H1 (cell line): ENCODE measurements at regions not wholly inside any gene's neighbourhood (a gene's known extent, or its start where the extent isn't known, plus 50 kb on each side); places are given as distances from the start of the nearest gene placed in this dataset.

ENCODE experiments used
- CTCF ChIA-PET: fragments of 300-600 bp; sonication (Branson Sonifier 250); formaldehyde crosslinking; loops from one replicate; lab custom pipeline; 2021; ENCODE audit not compliant: partially characterized antibody; lab: Charles Lee
- POLR2A ChIA-PET: fragments of 300-600 bp; sonication (Branson Sonifier 250); formaldehyde crosslinking; loops from one replicate; lab custom pipeline; 2021; ENCODE audit warnings: inconsistent platforms; ENCODE audit not compliant: partially characterized antibody; lab: Charles Lee
- DNase-seq, 2 experiments: peaks; one replicate each; pipeline versions ENCODE4 v3.0.0 to v3.0.0-alpha.2; 2010 to 2022; ENCODE audit warnings: low spot score in 2 of 2, low read depth in 1 of 2, mixed read lengths in 1 of 2
- FAIRE-seq: peaks from 2 replicates; lab custom pipeline; 2011; peaks lifted over from hg19 to GRCh38; lab: Jason Lieb, UNC
- H2AFZ ChIP-seq: 2 replicates; pipeline ENCODE4 v1.8.1; 2012; ENCODE audit warnings: low read length, inconsistent platforms
- H2AK5ac ChIP-seq: 2 replicates; pipeline ENCODE4 v1.6.1; 2013; ENCODE audit warnings: low read depth, low read length
- H2BK120ac ChIP-seq: replicated peaks from 2 replicates; pipeline ENCODE3; 2013; ENCODE audit warnings: low read depth, low read length, inconsistent platforms
- H2BK12ac ChIP-seq: 2 replicates; pipeline ENCODE4 v1.6.1; 2013; ENCODE audit warnings: low read depth, low read length
- H2BK15ac ChIP-seq: 2 replicates; pipeline ENCODE4 v1.6.1; 2013; ENCODE audit warnings: low read length
- H2BK20ac ChIP-seq: 2 replicates; pipeline ENCODE4 v1.6.1; 2013; ENCODE audit warnings: low read length
- H2BK5ac ChIP-seq: 2 replicates; pipeline ENCODE4 v1.6.1; 2013; ENCODE audit warnings: low read depth, low read length
- H3K14ac ChIP-seq: 2 replicates; pipeline ENCODE4 v1.6.1; 2013; ENCODE audit warnings: inconsistent platforms; ENCODE audit not compliant: insufficient read length
- H3K18ac ChIP-seq: 2 replicates; pipeline ENCODE4 v1.6.1; 2013; ENCODE audit warnings: low read length; ENCODE audit errors: extremely low read depth
- H3K23ac ChIP-seq: 2 replicates; pipeline ENCODE4 v1.6.1; 2013; ENCODE audit warnings: inconsistent platforms; ENCODE audit not compliant: insufficient read length
- H3K23me2 ChIP-seq: 2 replicates; pipeline ENCODE4 v1.6.1; 2013; ENCODE audit warnings: low read depth, low read length
- H3K27ac ChIP-seq: 2 replicates; pipeline ENCODE4 v1.6.1; 2011; ENCODE audit warnings: low read depth, low read length, inconsistent platforms
- H3K27me3 ChIP-seq, 4 experiments: replicated peaks in 1 of 4; 1 replicate in 1 of 4; 2 replicates in 3 of 4; pipeline versions ENCODE4 v1.6.1 to v1.8.1; 2011 to 2013; ENCODE audit warnings: low read length in 3 of 4, mild to moderate bottlenecking in 3 of 4, inconsistent platforms in 2 of 4, mixed read lengths in 2 of 4, moderate library complexity in 1 of 4; ENCODE audit not compliant: control insufficient read depth in 3 of 4, insufficient read depth in 3 of 4; ENCODE audit errors: extremely low read depth in 1 of 4
- H3K36me3 ChIP-seq, 4 experiments: 2 replicates each; pipeline versions ENCODE4 v1.6.1 to v1.8.1; 2011 to 2013; ENCODE audit warnings: mild to moderate bottlenecking in 4 of 4, low read length in 3 of 4, moderate library complexity in 2 of 4, control low read depth in 1 of 4, inconsistent platforms in 1 of 4; ENCODE audit not compliant: insufficient read depth in 4 of 4, control insufficient read depth in 2 of 4
- H3K4ac ChIP-seq: replicated peaks from 2 replicates; pipeline ENCODE3; 2013; ENCODE audit warnings: low read length, low read depth, mixed read lengths, inconsistent platforms; ENCODE audit not compliant: insufficient read length
- H3K4me1 ChIP-seq, 4 experiments: replicated peaks in 1 of 4; 1 replicate in 1 of 4; 2 replicates in 3 of 4; pipeline versions ENCODE4 v1.6.1 to v1.8.1; 2011 to 2013; ENCODE audit warnings: low read length in 3 of 4, inconsistent platforms in 2 of 4, mixed read lengths in 1 of 4; ENCODE audit not compliant: insufficient read depth in 4 of 4, control insufficient read depth in 3 of 4
- H3K4me2 ChIP-seq, 2 experiments: 2 replicates each; pipeline versions ENCODE4 v1.6.1 to v1.8.1; 2011 to 2013; ENCODE audit warnings: low read depth in 2 of 2, low read length in 2 of 2, control low read depth in 1 of 2, inconsistent platforms in 1 of 2, mild to moderate bottlenecking in 1 of 2; ENCODE audit not compliant: insufficient read depth in 1 of 2
- H3K4me3 ChIP-seq, 4 experiments: fragments of 200-600, 300-600 bp in 1 of 4; sonication (generic), shearing (Covaris generic), sonication (Bioruptor Twin) in 1 of 4; 2 replicates each; pipeline versions ENCODE4 v1.5.1 to v1.8.1; 2011 to 2016; ENCODE audit warnings: low read length in 4 of 4, low read depth in 3 of 4, control low read depth in 2 of 4, inconsistent platforms in 2 of 4, mild to moderate bottlenecking in 2 of 4, mixed read lengths in 1 of 4, moderate library complexity in 1 of 4; ENCODE audit not compliant: insufficient read depth in 2 of 4; ENCODE audit errors: extremely low read depth in 1 of 4
- H3K56ac ChIP-seq: replicated peaks from 2 replicates; pipeline ENCODE3; 2013; ENCODE audit warnings: low read depth, mild to moderate bottlenecking, mixed read lengths, low read length, inconsistent platforms; ENCODE audit not compliant: insufficient read length
- H3K79me1 ChIP-seq: 2 replicates; pipeline ENCODE4 v1.6.1; 2013; ENCODE audit warnings: low read depth, low read length, control low read depth
- H3K79me2 ChIP-seq, 2 experiments: 2 replicates each; pipeline versions ENCODE4 v1.6.1 to v1.8.1; 2012 to 2013; ENCODE audit warnings: low read length in 2 of 2, mild to moderate bottlenecking in 2 of 2, inconsistent platforms in 1 of 2; ENCODE audit not compliant: insufficient read depth in 2 of 2, control insufficient read depth in 1 of 2
- H3K9ac ChIP-seq, 4 experiments: replicated peaks in 1 of 4; 1 replicate in 1 of 4; 2 replicates in 3 of 4; pipeline versions ENCODE4 v1.6.1 to v1.8.1; 2011 to 2013; ENCODE audit warnings: low read depth in 3 of 4, low read length in 3 of 4, control low read depth in 2 of 4, mild to moderate bottlenecking in 2 of 4, moderate library complexity in 2 of 4, inconsistent platforms in 1 of 4; ENCODE audit errors: extremely low read depth in 1 of 4
- H3K9me3 ChIP-seq, 2 experiments: 2 replicates each; pipeline versions ENCODE4 v1.6.1 to v1.8.1; 2012 to 2013; ENCODE audit warnings: mild to moderate bottlenecking in 2 of 2, moderate library complexity in 2 of 2, control low read depth in 1 of 2, inconsistent platforms in 1 of 2, low read depth in 1 of 2, low read length in 1 of 2, mixed read lengths in 1 of 2; ENCODE audit not compliant: insufficient read depth in 2 of 2
- H4K20me1 ChIP-seq, 2 experiments: replicated peaks in 1 of 2; 2 replicates each; pipeline versions ENCODE3 to v1.8.1; 2011 to 2013; ENCODE audit warnings: inconsistent platforms in 2 of 2, low read length in 2 of 2, mild to moderate bottlenecking in 1 of 2; ENCODE audit not compliant: insufficient read depth in 2 of 2, control insufficient read depth in 1 of 2
- H4K5ac ChIP-seq: 2 replicates; pipeline ENCODE4 v1.6.1; 2013; ENCODE audit warnings: low read length, low read depth, mixed read lengths, inconsistent platforms; ENCODE audit not compliant: insufficient read length
- H4K8ac ChIP-seq: 2 replicates; pipeline ENCODE4 v1.8.0; 2013; ENCODE audit warnings: mild to moderate bottlenecking, moderate library complexity, low read length, inconsistent platforms; ENCODE audit not compliant: insufficient read depth; ENCODE audit errors: extremely low read depth
- H4K91ac ChIP-seq: replicated peaks from 2 replicates; pipeline ENCODE3; 2013; ENCODE audit warnings: low read length, mixed read lengths, inconsistent platforms; ENCODE audit not compliant: insufficient read length
- ATF2 ChIP-seq: IDR thresholded peaks from 2 replicates; pipeline ENCODE4 v1.6.1; 2012; ENCODE audit warnings: low read length, inconsistent platforms
- BCL11A ChIP-seq, 2 experiments: IDR thresholded peaks; one replicate each; pipeline ENCODE4 v1.6.1; 2011; ENCODE audit warnings: low read depth in 2 of 2, low read length in 2 of 2, mild to moderate bottlenecking in 2 of 2
- E2F6 ChIP-seq: IDR thresholded peaks from 2 replicates; pipeline ENCODE4 v1.6.1; 2012; ENCODE audit warnings: inconsistent platforms
- EGR1 ChIP-seq: IDR thresholded peaks from 2 replicates; pipeline ENCODE4 v1.6.1; 2011; ENCODE audit warnings: low read depth, low read length, borderline replicate concordance
- FOSL1 ChIP-seq: IDR thresholded peaks from 2 replicates; pipeline ENCODE4 v1.6.1; 2011; ENCODE audit warnings: mild to moderate bottlenecking, low read depth, low read length, moderate library complexity; ENCODE audit not compliant: insufficient read depth
- GABPA ChIP-seq: IDR thresholded peaks from 2 replicates; pipeline ENCODE4 v1.6.1; 2011; ENCODE audit warnings: mild to moderate bottlenecking, low read length, moderate library complexity, borderline replicate concordance; ENCODE audit not compliant: insufficient read depth
- KDM4A ChIP-seq: IDR thresholded peaks from one replicate; pipeline ENCODE4 v1.7.1; 2012; ENCODE audit warnings: low read depth, mild to moderate bottlenecking, moderate library complexity, low read length, inconsistent platforms; ENCODE audit not compliant: severe bottlenecking
- RBBP5 ChIP-seq: IDR thresholded peaks from 2 replicates; pipeline ENCODE4 v1.7.1; 2012; ENCODE audit warnings: low read depth, mild to moderate bottlenecking, inconsistent platforms, low read length, moderate library complexity, borderline replicate concordance
- SP2 ChIP-seq: IDR thresholded peaks from 2 replicates; pipeline ENCODE4 v1.6.1; 2012; ENCODE audit warnings: mild to moderate bottlenecking, low read length, inconsistent platforms
- TAF1 ChIP-seq: IDR thresholded peaks from 2 replicates; pipeline ENCODE4 v1.6.1; 2011; ENCODE audit warnings: mild to moderate bottlenecking, low read depth, low read length

- Histone ChIP-seq H3K23me2 (no peaks in the 10 kb centered on the region), H3K14ac (no peak overlapping the region), H3K4me2 (no peak overlapping the region), H3K56ac (no peak overlapping the region), H4K8ac (no peak overlapping the region), H3K27ac (no peak overlapping the region), H3K27me3 (peaks cover 0 to 1% (median 0%) of the 10 kb centered on the region in 4 experiments; a peak in 1 of 7 replicates), H3K36me3 (no peaks in the 10 kb centered on the region), H2BK15ac (no peak overlapping the region), H4K20me1 (peaks cover 0 to 1% of the 10 kb centered on the region in 2 experiments), H3K4me1 (no peaks in the 10 kb centered on the region), H3K79me2 (no peaks in the 10 kb centered on the region), H2BK20ac (no peak overlapping the region), H3K9me3 (no peaks in the 10 kb centered on the region), H4K5ac (no peak overlapping the region), H2BK12ac (no peak overlapping the region), H3K4ac (no peak overlapping the region), H3K18ac (no peak overlapping the region), H3K4me3 (no peak overlapping the region), H3K79me1 (no peaks in the 10 kb centered on the region), H4K91ac (no peak overlapping the region), H3K9ac (no peak overlapping the region), H2BK5ac (no peak overlapping the region), H2AFZ (no peak overlapping the region), H2AK5ac (no peak overlapping the region), H3K23ac (no peak overlapping the region), H2BK120ac (no peak overlapping the region)
- DNase-seq (no peak), FAIRE-seq (no peak)
- CTCF ChIA-PET: interaction anchor here (1.2 kb wide), 1 partner anchor 9 kb away, joined by 3 read pairs; no protein-coding TSS in a partner anchor
- POLR2A ChIA-PET: no interaction called here
- TF ChIP-seq BCL11A (IDR thresholded peaks at IDR 0.05; ENCODE audit: low read depth in 2 of 2, low read length in 2 of 2) (no peak), KDM4A (no peak), TAF1 (no peak), EGR1 (no peak), GABPA (no peak), FOSL1 (no peak), ATF2 (no peak), E2F6 (no peak), RBBP5 (no peak), SP2 (no peak)
Observed at GRCh38 chr12:58563621-58564020, 356.7 kb downstream of the LRIG3 start.
